ENCODE measurements at regions not wholly inside any gene's neighbourhood (a gene's known extent, or its start where the extent isn't known, plus 50 kb on each side); places are given as distances from the start of the nearest gene placed in this dataset.
"Not testable (repeated sequence)": the region's sequence is repeated elsewhere in the genome, so short reads cannot be mapped to it uniquely, and the experiment has no call there.

DNA sequence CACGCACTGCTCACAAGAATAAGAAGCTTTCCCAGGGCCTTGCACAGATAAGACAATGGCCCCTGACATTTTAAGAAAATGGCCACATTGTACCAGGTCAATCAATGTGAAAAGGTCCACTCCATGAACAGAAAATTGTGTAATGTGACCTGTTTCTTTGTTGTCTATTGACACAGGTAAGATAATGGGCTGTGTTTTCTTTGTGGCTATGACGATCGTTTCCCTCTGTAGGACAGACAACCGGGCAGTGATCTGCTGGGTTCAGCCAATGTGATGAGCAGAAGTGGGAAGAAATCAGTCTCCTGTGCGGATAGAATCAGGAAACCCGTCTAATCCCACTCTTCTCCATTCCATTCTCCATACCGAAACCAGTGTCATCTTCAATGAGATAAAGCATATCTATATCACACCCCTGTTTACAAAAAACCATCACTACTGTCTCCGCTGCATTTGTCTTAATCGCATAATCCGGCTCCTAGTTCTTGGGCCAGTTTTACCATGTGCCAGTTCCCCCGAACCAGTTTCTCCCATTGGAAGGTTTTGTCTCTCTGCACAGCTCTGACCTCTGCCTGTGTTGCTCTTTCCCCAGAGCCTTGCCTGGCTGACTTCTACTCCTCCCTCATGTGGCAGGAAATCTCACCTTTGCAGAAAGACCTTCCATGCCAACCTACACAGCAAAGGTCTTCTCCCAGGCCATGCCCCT lies 66.9 kb upstream of the ATF7IP2 start:
- no peak for DNase-seq
- Mint-ChIP-seq H3K36me3 (ENCODE audit: low read depth) (no peaks in the 10 kb centered on the region), H3K27ac (no peak overlapping the region), H3K4me1 (ENCODE audit: low read depth) (peaks cover 18% of the 10 kb centered on the region), H3K27me3 (no peaks in the 10 kb centered on the region), H3K9me3 (no peaks in the 10 kb centered on the region), H3K4me3 (no peak overlapping the region)

DNA sequence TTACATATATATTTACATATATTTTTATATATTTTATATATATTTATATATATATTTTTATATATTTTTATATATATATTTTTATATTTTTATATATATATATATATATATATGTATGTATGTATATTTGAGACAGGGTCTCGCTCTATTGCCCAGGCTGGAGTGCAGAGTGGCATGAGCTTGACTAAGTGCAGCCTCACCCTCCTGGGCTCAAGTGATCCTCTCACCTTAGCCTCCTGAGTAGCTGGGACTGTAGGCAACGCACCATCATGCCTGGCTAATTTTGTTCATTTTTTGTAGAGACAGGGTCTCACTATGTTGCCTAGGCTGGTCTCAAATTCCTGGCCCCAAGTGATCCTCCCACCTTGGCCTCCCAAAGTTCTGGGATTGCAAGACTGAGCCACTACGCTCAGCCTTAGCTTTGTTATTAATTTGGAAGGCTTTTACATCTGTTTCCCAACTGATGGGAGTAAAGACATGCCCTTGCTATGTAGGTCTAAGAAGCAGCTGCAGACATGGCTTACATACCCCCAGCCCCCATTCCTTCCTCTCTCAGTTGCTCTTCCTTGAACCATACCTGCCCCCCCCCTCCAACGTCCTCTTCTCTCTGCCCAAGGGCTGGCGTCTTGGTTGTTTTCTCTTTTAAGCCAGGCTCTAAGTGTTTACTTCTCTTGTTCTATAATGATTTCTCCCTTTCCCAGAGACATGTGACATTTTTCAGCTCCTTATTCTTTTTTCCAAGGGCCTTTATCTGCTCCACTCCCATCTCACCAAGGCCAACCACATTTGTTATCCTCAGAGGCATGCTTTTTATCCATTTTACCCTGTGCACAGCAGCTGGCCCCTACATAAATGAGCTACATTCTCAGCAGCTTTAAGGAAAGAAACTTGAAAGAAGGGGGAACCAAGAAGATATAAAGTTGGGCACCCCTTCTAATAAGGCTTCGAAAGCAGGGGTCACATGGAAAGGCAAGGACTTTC lies 64.2 kb upstream of the ATF7IP2 start:
- no peak overlapping the region for H3K4me3 Mint-ChIP-seq
- no peak overlapping the region for H3K27ac Mint-ChIP-seq
- peaks cover 10% of the 10 kb centered on the region for H3K4me1 Mint-ChIP-seq (ENCODE audit: low read depth)
- no peaks in the 10 kb centered on the region for H3K27me3 Mint-ChIP-seq
- peaks cover 3% of the 10 kb centered on the region for H3K36me3 Mint-ChIP-seq (ENCODE audit: low read depth)
- H3K9me3 Mint-ChIP-seq = peaks cover 15% of the 10 kb centered on the region
- no peak for DNase-seq

- no peaks in the 10 kb centered on the region for H3K27me3 Mint-ChIP-seq
- H3K9me3 Mint-ChIP-seq = peaks cover 20% of the 10 kb centered on the region
- peaks cover 7% of the 10 kb centered on the region for H3K36me3 Mint-ChIP-seq (ENCODE audit: low read depth)
- H3K4me1 Mint-ChIP-seq (ENCODE audit: low read depth) = peaks cover 13% of the 10 kb centered on the region
- no peak overlapping the region for H3K4me3 Mint-ChIP-seq
- no peak overlapping the region for H3K27ac Mint-ChIP-seq
- no peak for DNase-seq
These were observed 62.9 kb upstream of the ATF7IP2 start for GRCh38 chr16:10322723-10323527.

- no peak overlapping the region for H3K4me3 Mint-ChIP-seq
- peaks cover 22% of the 10 kb centered on the region for H3K9me3 Mint-ChIP-seq
- peaks cover 10% of the 10 kb centered on the region for H3K36me3 Mint-ChIP-seq (ENCODE audit: low read depth)
- DNase-seq = no peak
- H3K27me3 Mint-ChIP-seq = no peaks in the 10 kb centered on the region
- H3K27ac Mint-ChIP-seq = no peak overlapping the region
- H3K4me1 Mint-ChIP-seq (ENCODE audit: low read depth) = peaks cover 14% of the 10 kb centered on the region
These were observed 62.4 kb upstream of the ATF7IP2 start for GRCh38 chr16:10323528-10323869.

DNA sequence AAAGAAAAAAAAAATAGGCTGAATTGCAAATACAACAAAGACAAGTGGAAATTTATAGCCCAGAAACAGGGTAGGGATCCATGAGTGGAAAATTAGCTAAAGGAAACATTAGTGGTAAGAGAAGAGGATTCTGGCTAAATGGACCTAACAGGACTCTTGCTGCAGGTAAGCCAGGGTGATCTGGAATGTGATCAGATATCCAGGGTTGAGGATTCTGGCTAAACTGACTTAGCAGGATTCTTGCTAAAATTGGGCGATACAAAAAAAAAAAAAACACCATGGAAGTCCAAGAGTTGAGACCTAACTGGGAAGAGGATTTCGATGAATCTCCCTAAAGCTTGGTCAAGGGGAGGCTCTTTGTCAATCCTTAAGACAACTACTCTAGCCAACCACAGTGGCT lies 61.7 kb upstream of the ATF7IP2 start:
- Mint-ChIP-seq H3K9me3 (peaks cover 22% of the 10 kb centered on the region), H3K27me3 (no peaks in the 10 kb centered on the region), H3K4me1 (ENCODE audit: low read depth) (peaks cover 9% of the 10 kb centered on the region), H3K27ac (no peak overlapping the region), H3K4me3 (no peak overlapping the region), H3K36me3 (ENCODE audit: low read depth) (peaks cover 10% of the 10 kb centered on the region)
- no peak for DNase-seq

- H3K27me3 Mint-ChIP-seq = no peaks in the 10 kb centered on the region
- peaks cover 19% of the 10 kb centered on the region for H3K4me1 Mint-ChIP-seq (ENCODE audit: low read depth)
- no peak overlapping the region for H3K4me3 Mint-ChIP-seq
- H3K27ac Mint-ChIP-seq = no peak overlapping the region
- DNase-seq = no peak
- peaks cover 13% of the 10 kb centered on the region for H3K36me3 Mint-ChIP-seq (ENCODE audit: low read depth)
- H3K9me3 Mint-ChIP-seq = peaks cover 22% of the 10 kb centered on the region
These were observed 59.9 kb upstream of the ATF7IP2 start for GRCh38 chr16:10325783-10326543.

- Mint-ChIP-seq H3K36me3 (ENCODE audit: low read depth) (peaks cover 13% of the 10 kb centered on the region), H3K4me3 (no peak overlapping the region), H3K4me1 (ENCODE audit: low read depth) (peaks cover 21% of the 10 kb centered on the region), H3K27me3 (no peaks in the 10 kb centered on the region), H3K27ac (no peak overlapping the region), H3K9me3 (peaks cover 22% of the 10 kb centered on the region)
- no peak for DNase-seq
These were observed 59.2 kb upstream of the ATF7IP2 start for GRCh38 chr16:10326647-10327046.

GRCh38 chr16:10328291-10328690 lies 57.6 kb upstream of the ATF7IP2 start:
- H3K27ac Mint-ChIP-seq, H3K4me3 Mint-ChIP-seq, H3K27me3 Mint-ChIP-seq, DNase-seq: not testable (repeated sequence)
- Mint-ChIP-seq H3K9me3 (peaks cover 22% of the 10 kb centered on the region), H3K36me3 (ENCODE audit: low read depth) (peaks cover 15% of the 10 kb centered on the region), H3K4me1 (ENCODE audit: low read depth) (peaks cover 36% of the 10 kb centered on the region)

- H3K9me3 Mint-ChIP-seq = peaks cover 7% of the 10 kb centered on the region
- no peaks in the 10 kb centered on the region for H3K27me3 Mint-ChIP-seq
- DNase-seq = no peak
- no peak overlapping the region for H3K4me3 Mint-ChIP-seq
- H3K4me1 Mint-ChIP-seq (ENCODE audit: low read depth) = peaks cover 47% of the 10 kb centered on the region
- no peak overlapping the region for H3K27ac Mint-ChIP-seq
- peaks cover 13% of the 10 kb centered on the region for H3K36me3 Mint-ChIP-seq (ENCODE audit: low read depth)
These were observed 53.6 kb upstream of the ATF7IP2 start for GRCh38 chr16:10332241-10332640.

DNA sequence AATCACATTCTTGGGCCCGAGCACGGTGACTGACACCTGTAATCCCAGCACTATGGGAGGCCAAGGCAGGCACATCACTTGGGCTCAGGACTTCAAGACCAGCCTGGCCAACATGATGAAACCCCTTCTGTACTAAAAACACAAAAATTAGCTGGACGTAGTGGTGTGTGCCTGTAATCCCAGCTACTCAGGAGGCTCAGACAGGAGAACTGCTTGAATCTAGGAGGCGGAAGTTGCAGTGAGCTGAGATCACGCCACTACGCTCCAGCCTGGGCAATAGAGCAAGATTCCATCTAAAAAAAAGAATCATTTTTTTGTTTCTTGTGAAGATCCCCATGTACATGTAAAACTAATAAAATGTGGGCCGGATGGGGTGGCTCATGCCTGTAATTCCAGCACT lies 53.1 kb upstream of the ATF7IP2 start:
- Mint-ChIP-seq H3K4me1 (ENCODE audit: low read depth) (peaks cover 44% of the 10 kb centered on the region), H3K27me3 (no peaks in the 10 kb centered on the region), H3K27ac (peak overlapping the region; percentile 11), H3K9me3 (peaks cover 3% of the 10 kb centered on the region), H3K36me3 (ENCODE audit: low read depth) (peaks cover 9% of the 10 kb centered on the region), H3K4me3 (no peak overlapping the region)
- DNase-seq = no peak

- H3K4me3 Mint-ChIP-seq = no peak overlapping the region
- no peak for DNase-seq
- H3K27ac Mint-ChIP-seq = no peak overlapping the region
- peaks cover 6% of the 10 kb centered on the region for H3K36me3 Mint-ChIP-seq (ENCODE audit: low read depth)
- H3K27me3 Mint-ChIP-seq = no peaks in the 10 kb centered on the region
- no peaks in the 10 kb centered on the region for H3K9me3 Mint-ChIP-seq
- peaks cover 41% of the 10 kb centered on the region for H3K4me1 Mint-ChIP-seq (ENCODE audit: low read depth)
These were observed 52.4 kb upstream of the ATF7IP2 start for GRCh38 chr16:10333321-10334032.

DNA sequence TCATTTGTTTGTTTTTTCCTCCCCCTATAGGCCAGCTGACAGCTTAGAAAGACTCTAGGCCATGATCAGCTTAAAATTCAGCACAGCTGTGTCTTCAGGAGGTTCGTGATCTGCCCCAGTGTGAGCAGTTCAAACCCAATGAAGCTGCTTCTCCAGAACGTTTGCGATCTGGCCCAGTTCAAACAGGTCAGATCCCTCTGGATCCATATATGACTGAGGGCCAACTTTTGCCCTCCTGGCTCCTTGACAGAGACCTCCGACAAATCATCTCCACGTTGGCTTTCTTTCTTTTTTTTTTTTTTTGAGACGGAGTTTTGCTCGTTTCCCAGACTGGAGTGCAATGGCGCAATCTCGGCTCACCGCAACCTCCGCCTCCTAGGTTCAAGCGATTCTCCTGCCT lies 50.2 kb upstream of the ATF7IP2 start:
- Mint-ChIP-seq H3K36me3 (ENCODE audit: low read depth) (peaks cover 7% of the 10 kb centered on the region), H3K27ac (no peak overlapping the region), H3K4me1 (ENCODE audit: low read depth) (peaks cover 31% of the 10 kb centered on the region), H3K9me3 (peaks cover 10% of the 10 kb centered on the region), H3K27me3 (no peaks in the 10 kb centered on the region), H3K4me3 (no peak overlapping the region)
- no peak for DNase-seq

Data from activated T-cell treated with anti-CD3 and anti-CD28 coated beads, Interleukin-2, amount 50 U/mL, for 24 hours (primary cell).